Vagina (tissue), 2 donors: ENCODE measurements at regions not wholly inside any gene's neighbourhood (a gene's known extent, or its start where the extent isn't known, plus 50 kb on each side); places are given as distances from the start of the nearest gene placed in this dataset.

Experiments
- CTCF ChIP-seq, 3 experiments: fragments of 450-650 bp in 2 of 3; fragments of 200-600 bp in 1 of 3; sonication (generic) in 1 of 3; IDR thresholded peaks; one replicate each; pipeline ENCODE4 v1.5.1; 2017 to 2019; ENCODE audit warnings: antibody characterized with exemption in 3 of 3, mild to moderate bottlenecking in 2 of 3, moderate library complexity in 2 of 3
- POLR2A ChIP-seq, 2 donors: fragments of 450-650 bp; IDR thresholded peaks; one replicate each; pipeline ENCODE4 v1.6.1; 2017; ENCODE audit warnings: antibody characterized with exemption in 2 of 2, mild to moderate bottlenecking in 2 of 2, moderate library complexity in 2 of 2
- POLR2AphosphoS5 ChIP-seq, 2 donors: sonication (generic); formaldehyde crosslinking; IDR thresholded peaks; one replicate each; pipeline ENCODE4 v1.9.0; 2017; ENCODE audit warnings: antibody characterized with exemption in 2 of 2, mild to moderate bottlenecking in 2 of 2, low read depth in 1 of 2; ENCODE audit not compliant: insufficient read depth in 1 of 2

GRCh38 chr1:3968851-3969250 is 68.8 kb upstream of the C1orf174 start:
- no peak for TF ChIP-seq CTCF (IDR thresholded peaks at IDR 0.05)
- TF ChIP-seq POLR2A (IDR thresholded peaks at IDR 0.05) = no peak
- TF ChIP-seq POLR2AphosphoS5 (IDR thresholded peaks at IDR 0.05; ENCODE audit: insufficient read depth in 1 of 2, low read depth in 1 of 2) = no peak
